Activated effector memory CD4-positive, alpha-beta T cell treated with anti-CD3 and anti-CD28 coated beads, Interleukin-2, amount 50 U/mL, for 16 hours (primary cell): ENCODE measurements at regions not wholly inside any gene's neighbourhood (a gene's known extent, or its start where the extent isn't known, plus 50 kb on each side); places are given as distances from the start of the nearest gene placed in this dataset.

Source experiments
- DNase-seq: peaks from one replicate; pipeline ENCODE4 v3.0.0-alpha.2; 2020

DNA sequence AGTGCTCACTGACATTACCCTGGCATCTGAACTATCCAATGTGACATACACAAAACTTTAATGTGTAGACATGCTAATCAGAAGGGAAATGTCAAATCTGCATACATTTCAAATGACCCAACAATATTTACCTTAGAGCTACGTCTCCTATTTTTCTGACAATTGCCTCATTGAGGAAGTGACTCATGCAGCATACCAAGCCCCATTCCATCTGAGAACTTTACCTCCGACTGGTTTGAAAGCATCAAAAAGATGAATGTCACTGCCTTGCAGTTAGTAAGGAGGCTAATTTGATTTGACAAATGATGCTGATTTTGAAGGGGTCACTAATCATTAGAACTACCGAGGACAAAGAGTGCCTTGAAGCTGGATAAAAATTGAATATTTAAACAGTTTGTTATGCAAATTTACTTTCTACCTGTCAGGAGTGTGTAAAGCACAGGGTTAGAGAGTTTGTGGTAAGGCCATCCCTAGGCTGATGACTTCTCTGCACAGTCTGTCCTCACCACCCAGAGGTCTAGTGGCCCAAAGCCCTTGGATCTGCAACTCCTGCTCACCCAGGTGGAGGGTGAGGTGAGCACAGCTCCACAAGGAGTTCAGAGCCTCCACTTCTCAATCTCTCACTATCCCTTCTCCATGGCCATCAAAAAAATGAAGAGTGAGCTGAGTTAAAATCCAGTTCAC, 500.3 kb upstream of the C1orf87 start:
- DNase-seq: no peak

DNA sequence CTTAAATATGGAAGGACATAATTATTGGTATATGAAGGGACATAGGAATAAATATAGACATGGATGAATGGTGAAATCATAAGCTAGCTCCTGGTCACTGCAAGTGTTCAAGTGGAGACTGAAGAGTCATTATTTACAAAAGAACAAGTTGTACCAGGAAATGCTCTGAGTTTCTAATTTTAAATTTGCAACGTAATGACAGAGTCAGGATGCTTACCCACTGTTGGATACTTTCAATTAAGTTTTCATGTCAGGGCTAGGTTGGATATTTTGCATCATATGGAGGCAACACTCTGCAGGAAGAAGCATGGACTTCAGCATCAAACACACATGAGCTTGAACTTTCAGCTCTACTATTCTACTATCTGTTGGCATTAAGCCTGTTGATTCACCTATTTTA, 499.6 kb upstream of the C1orf87 start:
- DNase-seq: no peak

DNA sequence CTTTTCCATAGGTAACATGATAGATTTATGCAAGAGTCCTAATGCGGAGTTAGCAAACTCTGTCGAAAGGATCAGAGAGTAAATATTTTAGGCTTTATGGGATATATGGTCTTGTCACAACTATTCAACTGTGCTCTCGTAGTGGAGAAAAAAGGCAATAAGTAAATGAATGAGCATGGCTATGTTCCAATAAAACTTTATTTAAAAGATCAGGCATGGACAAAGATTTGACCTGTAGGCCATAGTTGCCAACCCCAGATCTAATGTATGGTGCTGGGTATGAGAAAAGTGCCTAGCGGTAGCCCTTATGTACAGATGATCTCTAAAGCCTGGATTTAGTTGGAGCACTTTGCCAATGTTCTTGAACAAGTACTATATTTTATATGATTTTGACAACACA, 498.8 kb upstream of the C1orf87 start:
- no peak for DNase-seq

DNA sequence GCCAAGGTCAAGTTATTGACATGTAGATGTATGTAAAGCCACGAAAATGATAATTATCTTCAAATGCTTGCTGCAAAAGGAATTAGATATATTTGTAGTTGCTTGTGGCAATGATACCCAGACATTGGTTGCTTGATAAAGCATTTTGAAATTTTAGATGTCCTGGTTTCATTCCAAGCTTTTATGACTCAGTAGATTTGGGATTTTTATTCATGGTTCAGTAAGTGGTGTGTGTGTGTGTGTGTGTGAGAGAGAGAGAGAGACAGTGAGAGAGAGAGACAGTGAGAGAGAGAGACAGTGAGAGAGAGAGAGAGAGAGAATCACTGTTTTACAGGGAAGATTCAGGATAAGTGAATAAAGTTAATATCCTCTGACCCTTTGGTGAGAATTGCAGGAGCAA, 498.2 kb upstream of the C1orf87 start:
- no peak for DNase-seq

DNA sequence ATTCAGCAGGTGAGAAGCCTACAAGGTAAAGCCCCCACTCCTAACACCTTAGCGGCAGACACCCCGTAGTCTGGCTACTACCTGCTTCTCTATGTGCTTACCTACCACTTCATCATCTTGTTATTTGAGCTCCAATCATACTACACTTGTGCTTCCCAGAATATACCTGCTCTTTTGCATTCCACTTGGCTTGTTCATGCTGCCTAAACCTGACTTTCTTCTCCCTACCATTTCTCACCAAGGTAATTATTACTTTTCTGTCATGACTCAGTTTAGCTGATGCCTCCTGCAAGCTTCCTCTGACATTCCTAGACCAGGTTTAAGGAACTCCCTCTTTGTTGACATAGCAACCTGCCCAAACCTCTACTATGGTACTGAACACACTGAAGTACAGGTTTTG, 495.6 kb upstream of the C1orf87 start:
- DNase-seq: no peak

DNA sequence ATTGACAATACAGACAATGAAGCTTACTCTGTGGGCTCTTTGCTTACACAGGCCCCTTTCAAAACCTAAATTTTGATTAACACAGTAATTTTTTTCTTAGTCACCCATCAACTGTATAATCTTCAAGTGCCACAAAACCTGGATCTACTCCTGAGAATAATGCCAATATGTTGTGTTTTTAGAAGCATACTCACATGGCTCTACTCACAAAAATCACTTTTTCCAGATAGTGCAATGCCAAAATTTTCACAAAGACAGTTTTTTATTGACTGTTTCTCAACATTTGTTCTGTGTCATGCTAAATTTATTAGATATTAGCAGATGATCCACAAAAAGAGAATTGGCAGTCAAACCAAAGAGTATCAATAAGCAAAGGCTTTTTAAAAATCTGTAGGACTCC, 493.7 kb upstream of the C1orf87 start:
- DNase-seq: no peak

DNA sequence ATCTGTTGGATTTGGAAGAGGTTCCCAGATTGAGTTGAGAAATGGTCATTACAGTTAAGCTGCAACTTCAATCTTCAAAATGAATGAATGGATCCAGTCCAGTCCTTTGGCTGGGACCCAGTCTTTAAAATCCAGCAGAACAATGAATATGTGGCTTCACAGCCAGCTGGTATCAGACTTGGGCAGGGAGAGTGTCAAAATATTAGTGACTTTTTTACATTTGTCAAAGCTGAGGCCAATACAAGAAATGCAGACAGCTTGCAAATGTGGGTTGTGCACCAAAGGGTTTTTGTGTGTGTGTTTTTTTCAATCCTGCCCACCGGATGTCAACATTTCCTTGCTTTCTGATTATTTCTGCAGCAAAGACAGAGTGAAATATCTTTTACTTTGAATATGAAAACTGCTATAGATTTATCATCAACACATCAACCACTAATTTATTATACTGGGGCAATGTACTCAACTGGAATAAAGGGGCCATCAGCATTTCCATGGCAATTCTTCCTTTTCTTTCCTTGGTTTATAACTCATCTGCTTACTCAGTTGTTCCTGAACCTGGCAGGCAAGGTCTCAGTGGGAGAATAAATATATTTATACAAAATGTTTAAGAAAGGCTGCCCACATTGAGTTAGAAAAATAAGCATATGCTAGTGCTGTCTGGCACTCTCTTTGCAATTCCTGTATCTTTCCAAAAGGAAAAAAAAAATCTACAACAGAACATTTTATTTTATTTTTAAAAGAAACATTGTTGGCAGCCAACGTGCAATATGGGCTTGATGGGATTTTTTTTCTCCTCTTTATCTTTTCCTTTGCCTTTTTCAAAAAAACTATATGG, 491.6 kb upstream of the C1orf87 start:
- no peak for DNase-seq

DNA sequence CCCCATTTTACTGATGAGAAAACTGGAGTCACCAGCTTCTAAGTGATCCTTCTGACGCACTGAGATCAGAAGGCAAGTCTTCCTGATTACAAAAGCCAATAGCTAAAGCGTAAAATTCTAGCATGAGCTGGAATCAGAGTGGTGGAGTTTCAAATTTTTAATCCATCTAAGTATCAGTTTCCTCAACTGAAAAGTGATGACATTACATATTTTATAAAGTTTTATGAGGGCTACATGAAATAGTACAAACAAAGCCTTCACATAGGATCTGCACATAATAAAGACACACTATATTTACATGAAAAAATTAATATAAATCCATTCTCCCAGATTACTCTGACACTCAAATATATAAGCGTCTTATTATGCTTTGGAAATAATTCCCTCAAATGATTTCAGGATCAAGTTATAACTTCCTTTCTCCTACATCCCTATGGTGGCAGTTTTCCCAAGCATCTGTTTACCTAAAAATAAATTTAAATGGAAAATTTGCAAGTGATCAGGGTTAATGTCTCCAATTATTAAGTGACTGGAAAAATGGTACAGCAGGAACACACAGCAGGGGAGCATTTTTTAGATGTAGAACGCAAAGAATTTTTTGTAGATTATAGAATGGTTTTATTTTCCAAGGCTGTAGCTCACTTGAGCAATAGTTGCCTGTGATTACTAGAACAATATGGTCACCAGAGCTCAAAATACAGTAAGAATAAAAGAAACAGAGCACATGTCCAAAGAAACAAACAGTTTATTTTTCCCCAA, 490.4 kb upstream of the C1orf87 start:
- DNase-seq: no peak

DNA sequence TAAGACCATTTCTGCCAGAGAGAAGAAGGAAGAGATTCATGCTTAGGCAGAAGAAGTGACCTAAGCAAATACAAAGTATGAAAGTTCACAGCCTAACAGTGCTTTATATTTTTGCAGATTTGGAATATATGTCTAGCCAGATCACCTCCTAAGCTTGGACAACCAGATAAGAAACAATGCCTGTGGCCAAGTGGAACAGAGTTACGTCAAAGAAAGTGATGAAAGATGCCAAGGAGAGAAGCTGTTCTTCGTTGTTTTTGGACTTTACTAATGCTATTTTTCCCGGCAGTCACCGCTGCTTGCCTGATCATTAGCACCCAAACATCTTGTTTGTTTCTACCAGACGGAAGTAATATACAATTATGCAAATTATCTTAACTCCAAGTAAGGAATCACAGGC, 489.2 kb upstream of the C1orf87 start:
- DNase-seq: no peak

DNA sequence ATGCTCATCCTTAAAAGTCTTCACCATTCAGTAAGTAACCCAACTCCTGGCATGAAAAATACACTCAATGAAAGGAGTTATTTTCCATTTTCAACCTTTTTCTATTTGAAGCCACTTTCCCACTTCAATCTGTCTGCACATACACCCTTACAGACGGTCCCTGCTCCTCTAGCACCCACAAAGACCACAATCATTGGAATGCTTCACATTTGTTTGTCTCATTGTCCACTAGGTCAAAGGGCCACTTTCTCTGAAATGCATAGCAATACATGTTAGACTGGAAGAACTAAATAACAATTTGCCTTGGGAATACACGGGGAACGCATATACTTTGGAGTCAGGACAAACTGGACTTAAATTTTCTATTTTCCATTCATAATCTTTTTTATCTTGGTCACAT, 487.1 kb upstream of the C1orf87 start:
- no peak for DNase-seq

DNA sequence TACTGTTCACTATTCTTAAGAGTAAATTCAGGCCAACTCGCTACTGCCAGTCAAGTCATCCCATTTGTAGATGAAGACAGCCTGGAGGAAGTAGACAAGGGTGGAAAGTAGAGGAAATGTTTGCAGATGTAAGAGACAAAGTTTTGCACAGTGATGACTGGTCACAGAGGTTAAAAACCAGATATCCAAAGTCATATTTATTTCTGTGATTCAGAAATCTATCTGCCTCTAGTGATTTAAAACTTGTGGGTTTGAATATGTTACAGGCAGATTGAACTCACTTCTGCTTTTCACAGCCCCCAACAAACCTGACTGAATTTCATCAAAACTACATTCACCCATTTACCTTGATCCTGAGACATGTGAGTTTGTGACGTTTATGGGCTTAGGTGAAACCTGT, 484.7 kb upstream of the C1orf87 start:
- DNase-seq: no peak

DNA sequence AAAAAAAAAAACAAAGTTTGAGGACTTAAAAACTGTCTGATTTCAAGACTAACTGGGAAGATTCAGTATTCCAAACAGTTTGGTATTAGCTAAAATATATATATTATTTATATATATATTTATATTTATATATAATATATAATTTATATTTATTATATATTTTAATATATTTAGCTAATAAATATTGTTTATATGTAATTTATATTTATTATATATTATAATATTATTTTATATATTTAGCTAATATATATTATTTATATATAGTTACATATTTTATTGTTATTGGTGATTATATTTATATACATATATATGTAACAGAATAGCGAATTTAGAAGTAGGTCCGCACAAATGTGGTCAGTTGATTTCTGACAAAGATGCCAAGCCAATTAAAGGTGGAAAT, 480.2 kb upstream of the C1orf87 start:
- DNase-seq: no peak

DNA sequence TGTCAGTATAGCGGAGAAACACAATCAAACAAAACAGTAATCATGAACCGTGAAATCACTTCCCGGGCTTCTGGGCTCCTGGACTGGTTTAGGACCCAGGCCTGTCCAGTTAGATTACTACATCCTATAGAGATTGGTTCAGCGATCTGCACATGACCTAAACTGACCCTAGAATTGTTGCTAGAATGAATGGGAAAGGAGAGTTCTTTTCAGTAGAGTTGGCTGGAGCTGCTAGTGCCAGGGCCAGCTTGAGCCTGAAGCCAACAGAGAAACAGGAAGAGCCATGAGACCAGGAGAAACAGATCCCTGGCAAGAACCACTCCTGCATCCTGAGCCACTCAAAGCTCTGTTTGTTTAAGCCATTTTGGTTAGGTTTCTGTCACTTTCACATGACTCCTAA, 474.3 kb upstream of the C1orf87 start:
- no peak for DNase-seq

DNA sequence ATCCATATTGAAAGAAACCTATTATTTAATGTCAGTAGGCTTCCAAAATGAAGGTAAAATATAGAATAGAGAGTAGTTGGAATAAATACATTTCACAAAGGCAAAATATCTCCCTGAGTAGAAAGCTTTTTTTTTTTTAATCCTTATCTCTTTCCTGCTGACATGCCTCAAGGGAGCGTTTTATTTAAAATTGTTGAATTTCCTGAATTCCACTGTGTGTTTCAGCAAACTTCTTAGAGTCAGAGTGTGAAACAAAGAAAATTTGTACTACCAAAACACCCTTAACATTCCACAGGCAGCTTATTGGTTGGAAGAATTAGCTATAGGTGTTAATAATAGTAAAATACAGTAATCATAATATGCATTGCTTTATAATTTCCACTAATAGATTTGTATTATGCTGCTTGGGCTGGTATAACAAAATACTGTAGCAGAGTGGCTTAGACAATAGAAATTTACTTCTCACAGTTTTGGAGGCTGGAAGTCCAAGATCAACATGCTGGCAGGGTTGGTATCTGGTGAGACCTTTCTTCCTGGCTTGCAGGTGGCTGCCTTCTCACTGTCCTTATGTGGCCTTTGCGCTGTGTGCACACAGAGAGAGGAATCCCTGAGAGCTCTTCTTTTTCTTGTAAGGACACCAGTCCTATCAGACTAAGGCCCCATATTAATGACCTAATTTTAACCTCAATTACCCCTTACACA, 468.4 kb upstream of the C1orf87 start:
- DNase-seq: no peak

DNA sequence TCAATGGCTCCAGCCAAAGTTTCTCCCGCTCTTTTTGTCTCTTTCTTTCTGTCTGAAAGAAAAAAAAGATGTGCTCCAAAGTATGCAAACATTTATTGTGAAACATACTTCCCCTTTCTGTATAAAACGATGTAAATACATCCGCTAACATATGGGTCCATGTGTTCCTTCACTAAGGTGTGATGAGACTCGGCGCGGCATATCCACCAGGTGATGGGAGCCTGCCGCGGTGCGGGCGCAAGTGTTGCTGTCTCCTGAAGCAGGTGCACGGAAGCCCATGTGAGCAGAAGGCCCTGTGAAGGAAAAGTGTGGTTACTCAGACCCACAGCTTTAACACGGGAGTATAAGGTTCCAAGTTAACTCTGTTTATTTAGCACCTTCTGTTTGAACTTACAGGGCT, 466.6 kb upstream of the C1orf87 start:
- no peak for DNase-seq

DNA sequence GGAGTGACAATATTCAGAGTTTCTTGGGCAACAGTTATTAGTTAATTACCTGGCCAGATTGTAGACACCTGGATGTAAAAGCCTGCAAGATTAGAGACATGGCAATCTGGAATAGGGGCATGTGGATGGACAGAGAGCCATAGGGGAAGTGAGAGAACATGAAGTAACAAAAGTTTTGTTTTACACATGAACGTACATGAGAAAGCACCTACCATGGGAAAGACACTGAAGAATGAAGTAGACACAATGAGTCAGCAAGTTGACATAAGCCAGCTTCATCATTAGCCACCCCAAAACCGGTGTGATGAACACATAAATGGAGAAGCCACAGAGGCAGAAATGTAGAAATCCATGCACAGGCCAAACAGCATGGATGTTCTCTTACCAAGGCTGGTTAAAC, 462.1 kb upstream of the C1orf87 start:
- no peak for DNase-seq

DNA sequence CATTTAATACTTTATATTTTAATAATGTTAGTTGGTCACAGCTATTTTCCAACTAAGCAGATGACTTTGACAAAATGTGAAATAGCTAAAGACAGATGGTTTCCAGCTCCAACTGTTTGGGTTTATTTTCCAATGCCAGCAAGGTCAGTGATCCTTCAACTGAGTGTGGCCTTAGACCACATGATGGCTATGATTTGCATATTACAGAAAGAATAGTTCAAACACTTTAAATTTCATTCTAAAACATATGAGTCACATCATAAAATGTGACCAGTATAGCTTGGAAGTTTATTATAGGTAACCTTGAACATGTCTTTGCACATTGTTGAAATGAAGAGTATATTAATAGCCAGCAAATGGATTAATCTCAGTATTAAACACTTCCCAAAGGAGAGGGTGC, 454.0 kb upstream of the C1orf87 start:
- DNase-seq: no peak

DNA sequence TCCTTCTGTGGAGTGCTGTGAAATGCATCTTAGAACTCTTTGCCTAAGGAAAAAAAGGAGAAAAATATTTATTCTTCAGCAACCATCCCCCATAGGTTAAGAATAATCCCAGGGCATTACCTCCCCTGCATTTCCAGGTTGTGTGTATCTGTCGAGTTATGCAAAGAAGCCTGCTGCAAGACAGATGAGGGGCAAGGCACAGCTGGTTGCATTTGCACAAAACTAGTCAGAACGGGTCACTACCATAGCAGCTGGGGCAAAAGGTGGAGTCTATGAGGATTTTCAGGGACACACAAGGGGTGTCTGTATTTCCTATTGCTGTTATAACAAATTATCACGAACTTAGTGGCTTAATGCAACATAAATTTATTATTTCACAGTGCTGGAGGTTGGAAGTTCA, 443.4 kb upstream of the C1orf87 start:
- DNase-seq: no peak

DNA sequence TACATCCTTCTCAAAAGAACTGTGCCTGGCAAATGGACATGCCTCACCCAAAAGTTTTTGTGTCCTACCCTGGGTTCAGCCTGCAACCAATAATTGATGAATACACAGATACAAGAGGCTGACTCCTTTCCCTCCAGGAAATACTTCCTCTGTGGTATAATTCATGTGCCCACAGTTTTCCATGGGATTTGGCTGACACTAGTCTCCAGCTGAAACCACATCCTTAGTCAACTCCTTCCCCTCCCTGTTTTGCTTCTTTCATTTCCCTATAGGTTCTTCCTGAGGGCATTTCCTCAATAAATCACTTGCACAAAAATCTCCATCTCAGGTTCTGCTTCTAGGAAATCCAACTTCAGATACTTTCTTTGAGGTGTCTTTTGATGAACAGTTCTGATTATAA, 436.6 kb upstream of the C1orf87 start:
- no peak for DNase-seq

DNA sequence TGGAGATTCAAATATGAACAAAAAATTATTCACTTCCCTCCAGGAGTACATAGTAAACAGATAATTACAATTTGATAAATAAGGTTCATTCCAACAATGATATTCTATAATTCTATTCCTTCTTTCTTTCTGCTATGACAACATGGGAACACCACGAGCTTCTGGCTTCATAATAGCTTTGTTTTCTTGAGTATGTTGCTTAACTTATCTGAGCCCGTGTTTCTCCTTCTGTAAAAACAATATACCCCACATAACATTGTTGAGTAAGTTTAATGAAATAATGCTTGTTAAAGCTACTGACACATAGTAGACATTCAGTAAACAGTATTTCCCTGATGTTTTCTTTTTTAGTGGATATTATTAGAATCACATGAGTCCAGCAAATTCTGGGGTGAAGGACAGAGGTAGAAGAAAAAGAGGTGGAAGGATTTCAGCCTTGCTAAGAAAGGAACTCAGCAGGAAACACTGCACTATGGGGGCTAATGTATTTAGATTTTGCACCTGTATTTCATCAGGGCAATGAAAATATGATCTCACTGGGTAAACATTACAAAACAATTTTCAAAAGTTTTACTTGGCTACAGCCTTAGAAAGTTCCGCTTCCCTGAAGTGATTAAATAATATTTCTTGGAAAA, 430.8 kb upstream of the C1orf87 start:
- DNase-seq: no peak

DNA sequence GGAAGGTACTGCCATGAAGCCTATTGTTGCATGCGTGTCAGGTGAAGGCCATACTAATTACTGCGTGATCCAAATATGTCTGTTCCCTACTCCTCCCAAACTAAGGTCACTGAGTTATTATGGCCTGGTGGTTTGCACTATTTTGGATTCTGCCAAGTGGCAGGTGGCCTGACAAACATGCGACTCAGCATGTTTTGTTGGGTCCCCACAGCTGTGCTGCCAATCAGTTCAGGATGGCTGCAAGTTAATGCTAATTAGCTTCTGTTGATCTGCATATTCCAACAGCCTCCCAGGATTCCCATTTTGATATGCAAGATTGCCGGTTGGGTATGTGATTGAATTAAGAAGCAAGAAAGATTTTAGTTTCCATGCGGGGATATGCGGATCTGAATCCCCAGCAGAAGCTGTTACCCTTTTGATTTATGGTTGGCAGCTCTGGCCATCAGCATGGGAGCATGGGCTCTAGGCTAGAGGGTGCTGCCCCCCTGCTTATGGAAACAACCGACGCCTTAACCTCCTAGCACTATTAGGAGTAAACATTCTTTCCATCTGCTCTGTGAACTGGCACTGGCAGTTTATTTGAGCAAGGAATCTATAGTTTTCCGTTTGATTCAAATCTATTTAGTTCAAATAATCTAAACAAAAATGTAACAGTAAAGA, 429.8 kb upstream of the C1orf87 start:
- no peak for DNase-seq

DNA sequence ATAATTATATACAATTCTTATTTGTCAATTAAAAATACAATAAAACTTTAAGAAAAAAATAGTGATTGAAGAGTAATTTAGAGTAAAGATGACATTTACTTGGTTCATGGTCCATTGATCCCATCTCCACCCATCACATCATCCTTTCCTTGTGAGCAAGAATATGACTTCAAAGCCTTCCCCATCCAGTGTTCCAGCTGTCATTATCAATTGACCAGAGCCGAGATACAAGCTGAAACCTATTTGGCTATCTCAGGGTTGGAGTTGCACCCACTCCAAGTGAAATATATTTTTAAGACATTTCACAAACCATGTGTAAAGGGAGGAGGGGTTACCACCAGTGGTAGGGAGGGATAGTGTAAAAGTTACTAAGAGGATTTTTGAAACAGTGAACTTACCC, 428.9 kb upstream of the C1orf87 start:
- no peak for DNase-seq
